Mammary epithelial cell (primary cell): ENCODE measurements at regions not wholly inside any gene's neighbourhood (a gene's known extent, or its start where the extent isn't known, plus 50 kb on each side); places are given as distances from the start of the nearest gene placed in this dataset.

Experiments
- EZH2 ChIP-seq: IDR thresholded peaks from 2 replicates; pipeline ENCODE4 v1.6.1; 2012; ENCODE audit warnings: low read length, inconsistent platforms, borderline replicate concordance
- TF ChIP-seq, protein P1 (sequence below), 2 donors: IDR thresholded peaks in 1 of 2; conservative IDR thresholded peaks in 1 of 2; 2 replicates each; pipeline ENCODE4 v1.5.1; 2011 to 2012; ENCODE audit warnings: inconsistent platforms in 2 of 2, low read length in 2 of 2, mild to moderate bottlenecking in 2 of 2, control low read depth in 1 of 2, low read depth in 1 of 2; ENCODE audit not compliant: insufficient read depth in 1 of 2; ENCODE audit errors: extremely low read depth in 1 of 2

DNA sequence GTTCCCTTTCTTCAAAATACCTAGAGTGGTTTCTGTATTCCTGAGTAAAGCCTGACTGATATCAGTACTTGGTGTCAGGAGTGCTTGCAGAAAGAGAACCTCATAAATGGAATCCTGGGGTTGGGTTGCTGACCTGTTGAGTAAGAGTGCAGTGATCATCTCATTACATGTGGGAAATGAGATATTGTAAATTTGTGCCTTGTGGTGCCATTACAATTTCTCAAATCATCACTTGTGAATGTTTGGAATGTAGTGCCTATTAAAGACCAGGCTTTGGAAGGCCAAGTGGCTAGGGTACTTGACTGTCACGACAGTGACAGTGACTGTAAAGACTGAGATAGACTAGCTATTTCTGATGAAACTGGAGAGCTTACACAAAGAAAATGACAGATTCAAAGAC, 176.7 kb upstream of the CTTNBP2NL start:
- no peak for TF ChIP-seq EZH2
- TF ChIP-seq, protein P1, sequence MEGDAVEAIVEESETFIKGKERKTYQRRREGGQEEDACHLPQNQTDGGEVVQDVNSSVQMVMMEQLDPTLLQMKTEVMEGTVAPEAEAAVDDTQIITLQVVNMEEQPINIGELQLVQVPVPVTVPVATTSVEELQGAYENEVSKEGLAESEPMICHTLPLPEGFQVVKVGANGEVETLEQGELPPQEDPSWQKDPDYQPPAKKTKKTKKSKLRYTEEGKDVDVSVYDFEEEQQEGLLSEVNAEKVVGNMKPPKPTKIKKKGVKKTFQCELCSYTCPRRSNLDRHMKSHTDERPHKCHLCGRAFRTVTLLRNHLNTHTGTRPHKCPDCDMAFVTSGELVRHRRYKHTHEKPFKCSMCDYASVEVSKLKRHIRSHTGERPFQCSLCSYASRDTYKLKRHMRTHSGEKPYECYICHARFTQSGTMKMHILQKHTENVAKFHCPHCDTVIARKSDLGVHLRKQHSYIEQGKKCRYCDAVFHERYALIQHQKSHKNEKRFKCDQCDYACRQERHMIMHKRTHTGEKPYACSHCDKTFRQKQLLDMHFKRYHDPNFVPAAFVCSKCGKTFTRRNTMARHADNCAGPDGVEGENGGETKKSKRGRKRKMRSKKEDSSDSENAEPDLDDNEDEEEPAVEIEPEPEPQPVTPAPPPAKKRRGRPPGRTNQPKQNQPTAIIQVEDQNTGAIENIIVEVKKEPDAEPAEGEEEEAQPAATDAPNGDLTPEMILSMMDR (conservative IDR thresholded peaks at IDR 0.05 in 1 of 2, IDR thresholded peaks at IDR 0.05 in 1 of 2; ENCODE audit: extremely low read depth in 1 of 2, insufficient read depth in 1 of 2, low read depth in 1 of 2, low read length in 2 of 2), result no peak
